NB4 (cell line): ENCODE measurements at regions not wholly inside any gene's neighbourhood (a gene's known extent, or its start where the extent isn't known, plus 50 kb on each side); places are given as distances from the start of the nearest gene placed in this dataset.

Source experiments
- DNase-seq: peaks from one replicate; pipeline ENCODE4 v3.0.0; 2010; ENCODE audit warnings: low read depth
- H3K4me3 ChIP-seq: one replicate; pipeline ENCODE4 v1.5.1; 2011; ENCODE audit warnings: mild to moderate bottlenecking, low read depth, low read length, moderate library complexity
- MYC ChIP-seq: IDR thresholded peaks from 2 replicates; pipeline ENCODE4 v1.6.1; 2011; ENCODE audit warnings: low read depth, low read length
- POLR2A ChIP-seq: IDR thresholded peaks from 2 replicates; pipeline ENCODE4 v1.6.1; 2011; ENCODE audit warnings: mild to moderate bottlenecking; ENCODE audit not compliant: insufficient read length; ENCODE audit errors: extremely low read depth
- TF ChIP-seq, protein P1 (sequence below): IDR thresholded peaks from 2 replicates; pipeline ENCODE4 v1.6.1; 2011; ENCODE audit warnings: low read depth, low read length
- TF ChIP-seq, protein P2 (sequence below): IDR thresholded peaks from one replicate; pipeline ENCODE4 v1.5.1; 2012; ENCODE audit warnings: low read depth, low read length

DNA sequence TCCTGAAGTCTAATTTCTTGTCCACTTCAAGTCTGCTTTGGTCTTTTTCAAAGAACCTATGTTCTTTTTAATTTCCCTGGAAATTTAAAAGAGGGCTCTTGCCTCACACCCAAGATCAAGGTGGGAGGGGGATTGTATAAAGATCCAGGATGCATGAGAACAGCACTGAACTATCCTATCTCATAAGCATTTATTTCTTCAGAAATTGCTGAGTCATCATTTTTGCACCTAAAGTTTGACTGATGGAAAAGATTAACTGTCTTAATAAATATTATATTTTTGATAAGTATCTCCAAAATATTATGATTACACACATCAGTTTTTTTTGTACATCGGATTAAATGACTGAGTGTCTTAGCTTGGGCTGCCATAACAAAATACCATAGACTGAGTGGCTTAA is 90.5 kb downstream of the RPS24 start:
- no peak overlapping the region for H3K4me3 ChIP-seq
- DNase-seq = no peak
- TF ChIP-seq, protein P1, sequence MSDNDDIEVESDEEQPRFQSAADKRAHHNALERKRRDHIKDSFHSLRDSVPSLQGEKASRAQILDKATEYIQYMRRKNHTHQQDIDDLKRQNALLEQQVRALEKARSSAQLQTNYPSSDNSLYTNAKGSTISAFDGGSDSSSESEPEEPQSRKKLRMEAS = no peak
- TF ChIP-seq POLR2A = no peak
- TF ChIP-seq, protein P2, sequence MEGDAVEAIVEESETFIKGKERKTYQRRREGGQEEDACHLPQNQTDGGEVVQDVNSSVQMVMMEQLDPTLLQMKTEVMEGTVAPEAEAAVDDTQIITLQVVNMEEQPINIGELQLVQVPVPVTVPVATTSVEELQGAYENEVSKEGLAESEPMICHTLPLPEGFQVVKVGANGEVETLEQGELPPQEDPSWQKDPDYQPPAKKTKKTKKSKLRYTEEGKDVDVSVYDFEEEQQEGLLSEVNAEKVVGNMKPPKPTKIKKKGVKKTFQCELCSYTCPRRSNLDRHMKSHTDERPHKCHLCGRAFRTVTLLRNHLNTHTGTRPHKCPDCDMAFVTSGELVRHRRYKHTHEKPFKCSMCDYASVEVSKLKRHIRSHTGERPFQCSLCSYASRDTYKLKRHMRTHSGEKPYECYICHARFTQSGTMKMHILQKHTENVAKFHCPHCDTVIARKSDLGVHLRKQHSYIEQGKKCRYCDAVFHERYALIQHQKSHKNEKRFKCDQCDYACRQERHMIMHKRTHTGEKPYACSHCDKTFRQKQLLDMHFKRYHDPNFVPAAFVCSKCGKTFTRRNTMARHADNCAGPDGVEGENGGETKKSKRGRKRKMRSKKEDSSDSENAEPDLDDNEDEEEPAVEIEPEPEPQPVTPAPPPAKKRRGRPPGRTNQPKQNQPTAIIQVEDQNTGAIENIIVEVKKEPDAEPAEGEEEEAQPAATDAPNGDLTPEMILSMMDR = no peak
- TF ChIP-seq MYC = no peak

DNA sequence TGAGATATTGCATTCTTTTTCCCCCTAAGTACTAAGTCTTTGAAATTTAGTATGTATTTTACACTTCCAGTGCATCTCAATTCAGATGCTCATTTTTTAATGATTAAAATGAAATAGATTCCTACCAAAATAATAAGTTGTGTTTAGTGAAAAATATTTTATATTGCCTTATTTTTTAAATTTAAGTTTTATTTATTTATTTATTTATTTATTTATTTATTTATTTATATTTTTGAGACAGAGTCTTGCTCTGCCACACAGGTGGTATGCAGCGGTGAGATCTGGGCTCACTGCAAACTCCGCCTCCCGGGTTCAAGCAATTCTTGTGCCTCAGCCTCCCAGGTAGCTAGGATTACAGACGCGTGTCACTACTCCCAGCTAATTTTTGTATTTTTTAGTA is 95.5 kb downstream of the RPS24 start:
- DNase-seq = no peak
- TF ChIP-seq, protein P2 = no peak
- TF ChIP-seq, protein P1 = no peak
- TF ChIP-seq POLR2A (no peak), MYC (no peak)

DNA sequence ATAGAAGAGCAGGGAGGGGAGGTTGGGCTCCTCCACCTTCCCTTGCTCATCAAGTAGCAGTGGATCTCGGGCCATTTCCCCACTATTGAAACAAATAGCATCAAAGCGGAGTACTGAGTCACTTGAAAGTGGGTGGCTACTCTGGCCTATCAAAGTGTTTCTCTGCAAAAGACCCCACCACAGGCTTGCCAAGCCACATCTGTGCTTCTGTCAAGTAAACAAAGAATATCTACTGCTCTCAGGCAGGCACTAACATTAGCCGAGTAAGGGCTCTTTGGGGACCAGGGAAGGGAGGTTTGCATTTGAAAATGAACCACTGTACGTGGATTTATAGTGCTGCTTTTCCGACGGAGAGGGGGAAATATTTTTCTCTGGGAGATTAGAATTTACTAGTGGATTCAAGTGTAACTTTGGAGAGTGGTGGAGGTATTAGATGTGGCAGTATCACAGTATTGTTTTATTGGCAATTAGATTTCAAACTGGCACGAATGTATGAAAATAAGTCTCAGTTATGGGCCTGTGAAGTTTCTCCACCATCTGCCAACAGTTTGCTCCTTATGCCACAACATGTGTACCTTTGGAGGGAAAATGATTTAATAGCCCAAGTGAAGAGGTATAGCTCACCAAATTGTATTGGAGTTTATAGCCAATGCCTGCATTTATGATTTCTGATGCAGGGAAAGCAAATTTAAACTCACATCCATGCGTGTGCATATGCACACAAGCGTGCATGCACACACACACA is 97.5 kb downstream of the RPS24 start:
- H3K4me3 ChIP-seq = no peak overlapping the region
- TF ChIP-seq, protein P2 = no peak
- TF ChIP-seq MYC (no peak), POLR2A (no peak)
- TF ChIP-seq, protein P1 = no peak
- DNase-seq = no peak

More for the DNA sequence above, 95.5 kb downstream of the RPS24 start:
- H3K4me3 ChIP-seq = no peak overlapping the region

DNA sequence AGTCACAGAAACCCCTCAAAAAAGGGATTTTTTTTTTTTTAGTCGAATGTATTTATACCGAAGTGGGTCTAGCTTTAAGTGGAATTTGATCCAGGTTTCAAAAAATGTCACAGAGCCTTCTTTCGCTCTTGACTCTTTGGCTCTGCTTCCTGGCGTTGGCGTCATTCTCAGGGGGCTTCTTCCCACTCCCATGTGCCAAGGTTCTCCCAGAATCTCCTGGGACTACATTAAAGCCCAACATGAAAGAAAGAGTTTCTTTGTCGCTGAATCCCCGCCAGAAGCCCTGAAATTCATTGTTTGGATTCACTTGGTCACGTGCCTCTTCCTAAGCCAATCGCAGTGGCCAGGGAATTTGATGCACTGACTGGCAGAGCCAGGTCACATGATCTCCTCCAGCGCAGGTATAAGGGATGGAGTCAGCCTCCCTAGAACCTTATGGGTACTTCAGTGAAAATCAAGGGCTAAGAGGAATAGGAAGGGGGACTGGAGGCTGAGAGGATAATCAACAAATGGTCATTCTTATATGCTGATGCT is 101.2 kb downstream of the RPS24 start:
- no peak overlapping the region for H3K4me3 ChIP-seq
- DNase-seq = no peak
- TF ChIP-seq, protein P2 = no peak

DNA sequence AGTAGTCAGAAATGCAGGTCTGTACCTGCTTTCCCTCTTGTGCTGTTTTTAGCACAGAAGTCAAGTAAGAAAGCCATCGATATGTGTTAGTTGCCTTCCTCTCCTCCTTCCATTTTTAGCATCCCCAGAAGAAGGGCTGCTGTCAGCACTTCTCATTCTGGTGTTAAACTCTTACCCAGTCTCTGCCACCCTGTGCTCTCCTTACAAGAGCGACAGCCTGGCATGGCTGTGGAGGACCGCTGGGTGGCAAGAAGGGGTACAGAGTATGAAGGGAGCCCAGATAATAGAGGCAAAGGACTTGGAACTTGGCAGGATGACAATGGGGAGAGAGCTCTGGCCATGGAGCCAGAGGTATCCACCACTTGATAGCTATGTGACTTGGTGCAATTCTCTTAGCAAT is 103.5 kb downstream of the RPS24 start:
- no peak for DNase-seq
- TF ChIP-seq, protein P1 = no peak
- TF ChIP-seq MYC = no peak
- TF ChIP-seq POLR2A = no peak
- TF ChIP-seq, protein P2 = no peak
- no peak overlapping the region for H3K4me3 ChIP-seq

DNA sequence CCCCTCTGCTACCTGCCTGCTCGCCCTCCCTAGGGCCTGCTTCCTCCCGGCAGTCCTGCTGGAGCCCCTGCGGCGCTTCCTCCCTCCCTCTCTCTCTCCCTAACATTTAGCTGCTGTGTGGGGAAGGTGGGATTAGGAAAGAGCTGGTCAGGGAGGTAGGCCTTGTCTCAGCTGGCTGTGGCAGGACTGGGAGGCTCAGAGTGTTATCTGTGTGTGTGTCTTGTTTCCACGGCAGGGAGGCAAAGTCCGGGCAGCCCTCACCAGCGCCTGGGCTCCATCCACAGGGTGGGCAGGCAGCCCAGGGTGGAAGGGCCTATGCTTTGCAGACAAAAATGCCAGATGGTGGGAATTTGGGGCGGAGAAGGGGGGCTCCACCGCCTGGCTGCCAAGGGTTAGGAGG is 105.7 kb downstream of the RPS24 start:
- no peak for DNase-seq

More for the DNA sequence above, 105.7 kb downstream of the RPS24 start:
- TF ChIP-seq MYC (no peak), POLR2A (no peak)
- TF ChIP-seq, protein P2 = no peak
- TF ChIP-seq, protein P1 = no peak
- no peak overlapping the region for H3K4me3 ChIP-seq
